Activated CD8-positive, alpha-beta memory T cell treated with anti-CD3 and anti-CD28 coated beads for 24 hours (primary cell): ENCODE measurements at regions not wholly inside any gene's neighbourhood (a gene's known extent, or its start where the extent isn't known, plus 50 kb on each side); places are given as distances from the start of the nearest gene placed in this dataset.
"Not testable (repeated sequence)": the region's sequence is repeated elsewhere in the genome, so short reads cannot be mapped to it uniquely, and the experiment has no call there.

Source experiments
- DNase-seq: peaks from one replicate; pipeline ENCODE4 v3.0.0-alpha.2; 2020

DNA sequence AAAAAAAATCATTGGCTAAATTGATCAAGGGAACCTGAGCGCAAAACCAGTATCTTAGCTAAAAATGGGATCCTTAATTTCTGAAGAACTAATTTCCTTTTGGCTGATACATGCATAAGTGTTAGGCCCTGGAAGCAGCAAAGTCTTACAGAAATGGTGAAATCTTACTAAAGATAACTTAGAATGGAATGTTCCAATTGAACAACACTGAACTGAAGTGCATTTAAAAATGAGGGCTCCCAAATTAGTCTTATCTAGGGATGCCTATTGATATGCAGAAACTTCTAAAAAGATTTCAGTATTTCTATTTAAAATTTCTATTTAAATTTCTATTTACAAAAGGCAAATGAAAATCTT, 120.7 kb upstream of the BANK1 start:
- no peak for DNase-seq

DNA sequence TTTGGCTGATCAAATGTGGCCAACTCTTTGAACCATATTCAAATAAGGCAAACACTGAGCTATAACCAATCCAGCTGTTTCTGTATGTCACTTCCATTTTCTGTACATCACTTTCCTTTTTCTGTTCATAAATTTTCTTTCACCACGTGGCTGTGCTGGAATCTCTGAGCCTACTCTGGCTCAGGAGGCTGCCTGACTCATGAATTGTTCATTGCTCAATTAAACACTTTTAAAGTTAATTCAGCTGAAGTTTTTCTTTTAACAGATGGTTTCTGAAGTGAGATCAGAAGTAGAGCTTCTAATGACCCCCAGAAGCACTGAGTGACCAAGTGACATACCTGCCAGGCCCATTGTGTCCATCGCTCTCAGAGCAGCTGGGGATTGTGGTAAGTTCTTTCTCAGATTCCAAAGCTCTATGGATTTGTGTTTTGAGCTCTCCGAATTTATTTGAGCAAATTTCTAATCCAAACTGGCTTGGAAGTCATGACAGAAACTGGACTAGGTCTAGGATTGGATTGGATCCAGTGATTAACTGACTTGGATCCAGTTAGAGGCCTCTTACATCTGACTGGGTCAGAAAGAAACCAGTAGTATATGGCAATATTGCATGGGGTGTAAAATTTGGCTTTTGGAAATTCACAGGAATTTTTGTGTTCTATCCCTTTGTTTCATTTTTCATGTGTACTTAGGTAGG, 121.2 kb upstream of the BANK1 start:
- no peak for DNase-seq

DNA sequence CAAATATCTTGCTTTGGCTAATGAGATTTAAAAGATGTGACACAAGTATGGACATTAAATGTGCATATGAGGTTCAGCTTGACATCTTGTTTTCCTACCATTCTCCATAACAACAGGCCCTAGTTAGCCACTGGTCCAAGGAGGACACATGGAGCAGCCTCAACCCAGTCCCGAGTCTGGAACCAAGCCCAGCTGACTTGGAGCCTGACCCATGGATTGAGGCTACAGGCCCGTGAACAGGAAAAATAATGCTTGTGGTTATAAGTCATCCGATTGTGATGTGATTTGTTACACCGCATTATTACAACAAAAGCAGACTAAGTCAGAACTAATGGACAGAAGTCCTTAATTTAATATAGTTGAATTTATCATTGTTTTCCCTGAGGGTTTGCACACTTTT, 123.2 kb upstream of the BANK1 start:
- DNase-seq, result no peak

DNA sequence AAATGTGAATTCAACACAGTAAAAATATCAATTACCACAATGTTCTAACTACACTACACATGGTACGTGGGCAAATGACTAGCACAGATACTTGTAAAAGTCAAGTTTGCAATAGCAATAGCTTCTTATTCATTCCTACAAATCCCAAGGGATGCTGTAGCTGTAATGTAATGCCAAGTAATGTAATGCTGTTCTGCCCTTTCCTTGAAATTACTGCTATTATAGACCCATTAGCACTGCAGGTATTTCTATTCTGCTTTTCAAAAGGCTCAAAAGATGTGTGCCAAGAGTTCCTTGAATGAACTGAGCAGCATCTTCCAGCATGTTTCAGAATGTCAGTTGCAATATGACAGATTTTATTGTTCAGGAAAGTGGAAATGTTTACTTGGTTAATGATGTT, 129.9 kb upstream of the BANK1 start:
- no peak for DNase-seq

DNA sequence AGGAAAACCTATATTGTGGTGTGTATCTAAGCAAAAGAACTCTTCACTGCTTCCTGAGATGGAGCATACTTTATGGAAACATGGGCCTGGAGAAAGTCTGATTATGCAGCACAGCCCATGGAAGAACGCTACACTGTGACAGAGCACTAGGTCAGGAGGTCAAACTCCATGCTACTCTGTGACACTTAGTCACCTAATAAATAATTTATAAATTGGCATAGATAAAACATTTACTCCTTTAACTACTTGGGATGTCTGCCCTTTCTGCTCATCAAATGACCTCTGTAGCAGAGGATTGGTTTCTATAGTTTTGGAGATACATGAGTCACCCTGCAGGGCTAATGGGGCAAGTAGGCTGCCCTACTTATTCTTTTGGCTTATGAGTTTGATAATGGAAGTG, 134.7 kb upstream of the BANK1 start:
- DNase-seq, result no peak

DNA sequence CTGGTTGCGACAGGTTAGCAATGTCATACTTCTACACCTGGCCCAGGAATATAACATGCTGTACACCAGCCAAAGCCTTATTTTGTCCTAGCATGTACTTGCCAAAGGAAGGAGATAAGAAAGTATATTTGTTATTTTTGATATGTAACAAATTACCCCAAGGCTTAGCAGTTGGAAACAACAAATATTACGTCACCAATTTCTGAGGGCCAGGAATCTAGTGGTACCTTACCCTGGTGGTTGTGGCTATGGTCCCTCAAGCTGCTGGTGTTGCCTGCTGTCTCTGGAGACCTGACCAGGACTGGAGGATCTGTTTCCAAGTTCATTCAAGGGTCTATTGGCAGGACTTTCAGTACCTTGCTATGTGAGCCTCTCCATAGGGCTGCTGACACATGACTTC, 135.5 kb upstream of the BANK1 start:
- no peak for DNase-seq

DNA sequence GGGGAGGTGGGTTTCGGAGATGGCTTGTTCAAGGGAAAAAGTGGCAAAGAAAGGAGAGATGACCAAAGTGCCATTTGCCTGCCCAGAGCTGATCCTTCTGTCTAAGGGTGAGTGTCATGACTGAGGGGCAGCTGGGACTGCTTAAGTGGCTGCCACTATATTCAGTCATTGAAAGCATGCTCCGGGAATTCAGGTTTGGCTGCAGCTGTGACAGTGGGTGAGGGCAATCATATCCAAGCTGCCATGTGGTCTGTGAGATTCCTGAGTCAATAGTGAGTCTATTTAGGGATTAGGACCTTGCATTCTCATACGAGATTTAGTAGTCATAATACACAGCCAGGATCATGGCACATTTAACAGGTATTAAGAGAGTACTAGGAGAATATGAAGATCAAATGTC, 138.8 kb upstream of the BANK1 start:
- DNase-seq, result no peak

DNA sequence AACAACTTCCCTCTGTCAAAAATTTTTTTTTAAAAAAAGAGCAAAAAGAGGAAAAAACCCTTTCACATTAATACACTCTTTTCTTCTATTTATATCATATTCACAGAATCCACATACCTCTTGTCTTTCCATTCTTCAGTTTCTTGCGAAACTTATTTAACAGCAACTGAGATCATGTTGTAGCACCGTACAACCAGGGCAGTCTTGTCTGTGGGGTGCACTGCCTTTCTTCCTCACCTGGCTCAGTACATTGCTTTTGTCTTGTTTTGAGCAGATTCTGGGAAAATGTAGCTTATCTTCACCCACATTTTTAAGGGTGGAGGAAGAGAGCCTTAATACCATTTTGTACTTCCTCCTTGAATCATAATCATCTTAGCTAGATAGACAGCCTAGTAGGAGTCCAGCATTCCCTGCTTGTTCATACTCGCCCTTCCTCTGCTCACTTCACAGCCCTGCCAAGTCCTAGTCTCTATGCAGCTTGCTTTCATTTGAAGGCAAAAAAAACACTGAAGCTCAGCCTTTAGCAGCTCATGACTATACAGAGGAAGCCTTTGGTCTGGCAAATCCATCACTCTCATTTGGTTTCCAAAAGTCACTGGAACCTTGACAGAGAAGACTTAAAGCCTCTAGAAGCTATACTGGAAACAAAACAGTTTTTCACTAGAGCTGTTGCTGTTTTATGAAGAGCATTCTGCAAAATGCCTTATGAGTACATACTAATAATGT, 140.6 kb upstream of the BANK1 start:
- DNase-seq, result no peak

DNA sequence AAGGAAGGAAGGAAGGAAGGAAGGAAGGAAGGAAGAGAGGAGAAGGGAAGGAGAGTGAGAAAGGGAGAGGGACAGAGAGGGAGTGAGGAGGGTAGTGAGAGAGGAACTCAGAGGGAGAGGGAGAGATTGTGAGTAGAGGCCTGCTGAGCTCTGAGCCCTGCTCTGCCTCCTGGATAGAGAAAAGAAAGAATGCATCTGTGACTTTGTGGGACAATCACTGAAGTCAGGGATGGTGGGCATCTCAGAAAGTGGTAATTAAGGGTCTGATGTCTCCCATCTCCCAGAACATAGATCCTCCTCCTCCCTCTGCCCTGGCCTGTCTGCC, 142.9 kb upstream of the BANK1 start:
- no peak for DNase-seq

DNA sequence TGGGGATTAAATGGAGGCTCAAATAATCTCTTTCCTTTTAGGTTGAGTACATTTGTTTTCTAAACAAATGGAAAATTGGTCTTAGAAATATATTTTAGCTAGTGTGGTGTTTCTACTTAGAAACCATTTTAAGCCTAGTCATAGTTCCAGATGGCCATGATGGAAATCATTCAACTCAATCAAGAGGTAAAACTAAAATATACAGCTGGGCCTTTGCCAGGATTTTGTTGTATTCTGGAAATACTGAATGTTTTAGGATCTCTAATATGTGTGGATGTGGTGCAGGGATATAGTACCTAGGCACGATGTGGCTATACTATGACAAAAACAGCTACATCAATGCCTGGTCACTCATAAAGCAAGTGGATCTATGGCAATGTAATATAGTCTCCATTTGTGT, 146.0 kb upstream of the BANK1 start:
- DNase-seq, result no peak

DNA sequence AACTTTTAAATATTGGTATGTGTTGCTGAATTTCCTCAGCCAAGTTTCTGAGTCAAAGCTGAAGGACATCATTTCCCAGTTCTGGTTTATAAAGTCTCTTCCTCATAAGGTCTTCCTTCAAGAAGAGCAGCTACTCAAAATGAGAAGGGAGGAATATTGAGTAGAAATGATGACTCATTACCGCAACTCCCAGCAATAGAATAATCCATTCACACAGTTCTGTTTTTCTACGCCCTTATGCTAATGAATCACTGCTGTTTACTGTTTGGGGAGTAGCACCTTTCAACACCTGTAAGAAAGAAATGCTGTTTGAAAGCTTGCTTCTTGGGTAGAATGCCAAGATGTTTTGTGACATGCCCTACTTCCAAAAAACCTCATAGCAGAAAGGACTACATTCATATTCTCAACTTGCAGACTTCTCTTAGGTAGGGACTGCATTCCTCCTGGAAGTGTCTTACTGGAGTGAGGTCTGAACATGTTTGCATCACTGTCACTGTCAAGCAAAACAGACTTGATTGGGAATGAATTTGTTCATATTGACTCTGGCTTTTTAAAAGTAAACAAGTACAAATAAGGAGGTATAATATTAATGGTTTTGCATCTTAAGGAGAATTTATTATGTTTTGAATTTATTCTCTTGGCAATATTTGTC, 147.2 kb upstream of the BANK1 start:
- no peak for DNase-seq

DNA sequence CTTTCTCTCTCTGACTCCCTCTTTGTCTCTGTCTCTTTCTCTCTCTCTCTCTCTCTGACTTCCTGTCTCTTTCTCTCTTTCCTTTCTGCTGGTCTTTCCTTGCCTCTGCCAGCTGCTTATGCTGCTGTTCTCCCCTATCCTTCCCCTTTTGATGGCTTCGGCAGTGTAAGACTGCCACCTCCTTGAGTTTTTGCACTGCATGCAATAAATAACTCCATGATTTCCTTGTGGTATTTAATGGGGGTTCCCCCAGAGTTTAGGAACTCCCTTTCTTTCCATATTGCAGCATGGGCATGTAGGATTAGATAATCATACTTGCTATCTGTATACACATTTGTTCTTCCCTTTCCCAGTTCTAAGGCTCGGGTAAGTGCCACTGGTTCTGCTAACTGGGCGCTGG, 157.8 kb upstream of the BANK1 start:
- not testable (repeated sequence) for DNase-seq

DNA sequence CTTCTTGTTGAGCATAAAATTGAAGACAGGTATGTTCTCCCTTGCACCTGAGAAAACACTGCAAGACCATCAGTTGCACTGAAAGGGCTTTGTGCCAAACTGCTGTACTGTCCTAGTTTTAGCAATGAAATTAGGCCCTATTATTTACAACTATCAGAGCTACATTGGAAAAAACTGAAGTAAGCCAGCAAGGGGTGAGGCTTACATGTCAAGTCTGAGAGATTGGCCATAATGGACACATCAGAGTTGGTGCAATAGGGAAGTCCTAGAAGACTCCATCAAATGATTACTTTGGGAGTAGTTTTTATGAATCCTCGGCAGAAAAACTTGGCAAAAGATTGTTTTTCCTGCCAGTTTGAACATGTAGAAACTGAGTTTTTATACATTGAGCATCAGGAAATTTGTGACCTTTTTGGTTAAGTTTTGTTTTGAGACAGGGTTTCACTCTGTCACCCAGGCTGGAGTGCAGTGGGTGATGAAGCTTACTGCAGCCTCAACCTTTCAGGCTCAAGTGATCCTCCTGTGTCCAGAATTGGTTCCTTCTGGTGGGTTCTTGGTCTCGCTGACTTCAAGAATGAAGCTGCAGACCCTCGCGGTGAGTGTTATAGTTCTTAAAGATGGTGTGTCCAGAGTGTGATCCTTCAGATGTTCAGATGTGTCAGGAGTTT, 160.1 kb upstream of the BANK1 start:
- DNase-seq, result no peak

DNA sequence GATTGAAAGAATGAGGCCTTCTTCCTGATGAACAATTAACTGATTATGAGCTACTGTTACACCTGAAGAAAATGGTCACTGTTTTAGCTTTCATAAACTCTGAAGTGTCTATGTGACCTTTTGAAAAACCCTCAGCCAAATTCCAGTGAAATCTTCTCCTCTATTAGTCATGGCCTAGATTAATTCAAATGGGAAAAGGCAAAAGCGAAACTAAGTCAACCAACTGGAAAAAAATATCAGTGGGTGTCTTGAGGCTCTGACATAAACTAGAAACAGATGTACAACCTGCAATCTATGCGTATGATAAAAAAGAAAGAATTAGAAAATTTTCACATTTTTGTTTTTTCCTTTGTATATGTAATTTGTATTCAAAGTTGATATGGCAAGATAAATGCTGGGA, 169.4 kb upstream of the BANK1 start:
- DNase-seq, result no peak

DNA sequence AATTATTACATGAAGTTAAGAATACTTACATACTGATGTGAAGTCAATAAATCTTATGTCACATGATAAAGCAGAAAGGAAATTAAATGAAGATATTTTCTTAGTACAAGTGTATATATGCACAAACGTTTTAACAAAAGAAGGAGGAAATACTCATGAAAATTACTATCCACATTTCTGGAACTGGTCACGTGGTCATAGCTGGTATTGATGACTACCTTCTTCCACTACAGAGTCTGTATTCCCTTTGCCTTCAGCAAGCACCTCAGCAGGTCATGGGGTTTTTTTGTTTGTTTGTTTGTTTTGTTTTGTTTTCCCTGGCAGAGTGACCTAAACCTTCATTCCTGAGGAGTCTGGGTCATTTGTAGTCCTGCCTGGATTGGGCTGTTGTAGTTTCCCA, 174.9 kb upstream of the BANK1 start:
- DNase-seq, result no peak

DNA sequence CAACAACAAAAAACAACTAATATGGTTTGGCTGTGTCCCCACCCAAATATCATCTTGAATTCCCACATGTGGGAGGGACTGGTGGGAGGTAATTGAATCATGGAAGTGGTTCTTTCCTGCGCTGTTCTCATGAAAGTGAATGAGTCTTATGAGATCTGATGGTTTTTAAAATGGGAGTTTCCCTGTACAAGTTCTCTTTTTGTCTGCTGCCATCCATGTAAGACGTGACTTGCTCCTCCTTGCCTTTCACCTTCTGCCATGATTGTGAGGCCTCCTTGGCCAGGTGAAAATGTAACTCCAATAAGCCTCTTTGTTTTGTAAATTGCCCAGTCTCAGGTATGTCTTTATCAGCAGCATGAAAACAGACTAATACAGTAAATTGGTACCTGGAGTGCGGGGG, 183.5 kb upstream of the BANK1 start:
- DNase-seq, result not testable (repeated sequence)

DNA sequence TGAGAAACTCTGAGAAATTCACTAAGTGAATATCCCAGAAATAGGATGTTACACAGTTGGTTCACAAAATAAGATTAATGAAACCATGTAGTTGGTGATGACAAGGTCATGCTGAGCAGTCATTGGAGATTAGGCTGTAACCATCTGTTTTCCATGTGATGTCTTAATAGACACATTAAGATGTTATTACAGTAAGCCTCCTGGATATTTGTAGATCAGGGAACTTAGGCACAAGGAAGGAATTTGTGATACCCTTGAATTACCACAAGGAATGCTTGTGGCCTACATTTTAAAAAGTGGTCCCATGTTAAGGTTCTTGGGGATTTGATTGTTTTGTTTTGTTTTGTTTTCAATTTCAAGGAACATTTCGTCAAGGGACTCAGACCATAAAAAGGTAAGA, 185.6 kb upstream of the BANK1 start:
- no peak for DNase-seq

DNA sequence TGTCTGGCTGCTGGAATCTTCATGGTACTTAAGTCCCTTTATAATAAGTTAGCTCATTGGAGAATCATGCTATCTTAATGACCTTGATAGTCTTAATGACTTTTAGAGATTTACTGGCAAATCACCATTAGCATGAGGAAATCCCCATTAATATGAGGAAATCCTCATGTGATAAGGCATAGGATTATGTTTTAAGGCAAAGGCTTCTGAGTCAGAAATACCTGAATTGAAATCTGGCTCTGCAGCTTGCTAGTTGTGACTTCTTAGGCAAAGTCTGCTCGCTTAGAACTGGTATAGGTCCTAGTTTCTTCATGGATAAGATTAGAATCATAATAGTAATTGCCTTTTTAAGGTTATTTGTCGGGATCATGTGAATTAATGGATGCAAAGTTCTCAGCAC, 190.2 kb upstream of the BANK1 start:
- DNase-seq, result no peak

DNA sequence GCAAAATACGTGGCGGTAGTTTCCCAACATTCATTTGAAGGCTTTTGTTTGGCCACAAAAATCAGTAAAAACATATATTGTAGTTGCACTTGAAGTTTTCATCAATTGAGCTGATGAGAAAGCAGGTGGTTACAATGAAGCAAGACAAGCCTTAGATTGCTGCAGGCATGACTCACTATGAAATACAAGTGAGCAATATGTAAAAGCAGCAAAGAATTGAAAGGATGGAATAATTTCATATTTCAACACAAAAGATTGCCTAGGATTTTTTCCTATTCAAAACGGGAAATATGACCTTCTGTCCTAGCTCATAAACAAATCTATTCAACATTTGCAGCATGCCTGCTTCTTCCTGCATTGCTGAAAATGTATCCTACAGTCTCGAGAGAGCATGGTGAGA, 190.9 kb upstream of the BANK1 start:
- DNase-seq, result no peak

DNA sequence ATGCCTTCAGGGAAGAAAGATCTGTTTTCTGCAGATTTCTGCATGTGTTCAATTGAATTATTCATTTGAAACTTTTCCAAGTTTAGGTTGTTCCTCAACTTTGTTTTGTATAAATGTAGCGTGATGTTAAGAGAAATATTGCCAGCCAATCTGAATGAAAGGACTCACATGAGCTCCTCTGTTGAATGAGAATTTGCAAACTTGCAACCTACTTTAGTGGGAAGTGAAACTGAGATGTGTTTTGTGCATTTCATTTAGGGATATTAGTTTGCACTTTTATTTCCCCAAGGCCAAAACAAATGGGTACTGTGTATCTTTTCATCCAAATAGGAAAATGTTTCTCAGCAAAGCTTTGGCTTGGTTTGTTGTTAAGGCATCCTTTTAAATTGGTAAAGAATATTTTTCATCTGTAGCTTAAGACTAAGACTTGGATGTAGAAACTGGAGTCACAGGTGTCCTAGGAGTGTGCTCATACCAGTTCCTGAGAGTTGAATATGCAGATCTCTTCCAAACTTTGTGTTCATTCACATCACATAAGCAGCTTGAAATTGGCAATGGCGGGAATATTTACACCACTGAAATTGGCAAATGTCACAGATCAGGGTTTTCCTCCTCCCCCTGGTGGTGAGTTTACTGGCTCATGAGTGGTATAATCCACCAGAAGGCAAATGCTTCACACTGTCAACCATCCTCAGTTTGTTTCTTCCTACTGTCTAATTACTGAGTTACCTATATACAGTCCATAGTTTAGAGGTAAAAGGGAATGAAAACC, 193.6 kb upstream of the BANK1 start:
- no peak for DNase-seq

DNA sequence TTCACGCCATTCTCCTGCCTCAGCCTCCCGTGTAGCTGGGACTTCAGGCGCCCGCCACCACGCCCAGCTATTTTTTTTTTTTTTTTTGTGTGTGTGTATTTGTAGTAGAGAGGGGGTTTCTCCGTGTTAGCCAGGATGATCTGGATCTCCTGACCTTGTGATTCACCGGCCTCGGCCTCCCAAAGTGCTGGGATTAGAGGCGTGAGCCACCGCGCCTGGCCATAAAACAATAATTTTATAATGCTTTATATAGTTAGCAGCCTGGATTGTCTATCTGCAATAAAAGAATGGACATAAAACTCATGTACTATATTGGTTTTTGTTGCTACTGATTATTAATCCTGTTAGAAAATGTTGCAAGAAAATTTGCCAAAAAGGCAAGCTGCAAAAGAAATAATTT, 195.9 kb upstream of the BANK1 start:
- no peak for DNase-seq

DNA sequence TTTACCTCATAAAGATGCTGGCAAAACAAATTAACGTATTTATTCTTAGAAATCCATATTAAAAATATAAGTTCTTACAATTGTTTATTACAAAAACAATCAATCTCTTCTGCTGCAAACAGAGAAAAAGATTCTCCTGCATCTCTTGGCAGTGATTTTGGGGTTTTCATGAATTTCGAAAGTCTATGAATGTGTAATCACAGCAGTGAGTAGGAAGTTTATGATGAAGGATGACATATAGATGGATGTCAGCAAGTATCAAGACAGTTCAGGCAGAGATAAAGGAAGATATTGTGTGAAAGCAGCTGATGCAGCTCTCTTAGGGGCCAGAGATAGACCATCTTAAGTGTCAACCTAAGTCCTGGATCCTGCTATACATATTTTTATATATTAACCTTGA, 196.9 kb upstream of the BANK1 start:
- no peak for DNase-seq

DNA sequence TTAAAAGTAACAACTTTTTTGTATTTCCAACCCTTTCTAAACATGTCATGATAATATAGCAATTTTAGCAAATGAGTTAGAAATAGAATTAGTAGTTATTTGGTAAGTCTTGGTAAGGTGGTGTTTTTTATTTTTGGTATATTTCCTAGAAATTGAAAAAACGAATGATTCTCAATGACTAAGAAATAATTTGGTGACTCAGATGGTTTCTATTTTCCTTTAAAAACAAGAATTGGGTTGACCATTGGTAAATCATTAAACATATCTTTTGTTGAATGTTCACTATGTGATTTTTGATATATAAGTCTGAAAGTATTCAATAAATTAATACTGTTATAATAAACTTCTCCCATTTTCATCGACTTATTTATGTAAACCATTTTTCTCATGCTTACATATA, 206.2 kb upstream of the BANK1 start:
- DNase-seq, result no peak
